GM20000 (cell line): ENCODE measurements at regions not wholly inside any gene's neighbourhood (a gene's known extent, or its start where the extent isn't known, plus 50 kb on each side); places are given as distances from the start of the nearest gene placed in this dataset.

Source experiments
- DNase-seq: peaks from one replicate; pipeline ENCODE4 v3.0.0; 2012; ENCODE audit warnings: low spot score
- TF ChIP-seq, protein P1 (sequence below): IDR thresholded peaks from 2 replicates; pipeline ENCODE4 v1.5.1; 2012; ENCODE audit warnings: mild to moderate bottlenecking, control low read depth; ENCODE audit errors: extremely low read depth, missing control alignments

- TF ChIP-seq, protein P1, sequence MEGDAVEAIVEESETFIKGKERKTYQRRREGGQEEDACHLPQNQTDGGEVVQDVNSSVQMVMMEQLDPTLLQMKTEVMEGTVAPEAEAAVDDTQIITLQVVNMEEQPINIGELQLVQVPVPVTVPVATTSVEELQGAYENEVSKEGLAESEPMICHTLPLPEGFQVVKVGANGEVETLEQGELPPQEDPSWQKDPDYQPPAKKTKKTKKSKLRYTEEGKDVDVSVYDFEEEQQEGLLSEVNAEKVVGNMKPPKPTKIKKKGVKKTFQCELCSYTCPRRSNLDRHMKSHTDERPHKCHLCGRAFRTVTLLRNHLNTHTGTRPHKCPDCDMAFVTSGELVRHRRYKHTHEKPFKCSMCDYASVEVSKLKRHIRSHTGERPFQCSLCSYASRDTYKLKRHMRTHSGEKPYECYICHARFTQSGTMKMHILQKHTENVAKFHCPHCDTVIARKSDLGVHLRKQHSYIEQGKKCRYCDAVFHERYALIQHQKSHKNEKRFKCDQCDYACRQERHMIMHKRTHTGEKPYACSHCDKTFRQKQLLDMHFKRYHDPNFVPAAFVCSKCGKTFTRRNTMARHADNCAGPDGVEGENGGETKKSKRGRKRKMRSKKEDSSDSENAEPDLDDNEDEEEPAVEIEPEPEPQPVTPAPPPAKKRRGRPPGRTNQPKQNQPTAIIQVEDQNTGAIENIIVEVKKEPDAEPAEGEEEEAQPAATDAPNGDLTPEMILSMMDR, result no peak
Measured at GRCh38 chr16:79402920-79403319, 197.6 kb downstream of the MAF start.

DNA sequence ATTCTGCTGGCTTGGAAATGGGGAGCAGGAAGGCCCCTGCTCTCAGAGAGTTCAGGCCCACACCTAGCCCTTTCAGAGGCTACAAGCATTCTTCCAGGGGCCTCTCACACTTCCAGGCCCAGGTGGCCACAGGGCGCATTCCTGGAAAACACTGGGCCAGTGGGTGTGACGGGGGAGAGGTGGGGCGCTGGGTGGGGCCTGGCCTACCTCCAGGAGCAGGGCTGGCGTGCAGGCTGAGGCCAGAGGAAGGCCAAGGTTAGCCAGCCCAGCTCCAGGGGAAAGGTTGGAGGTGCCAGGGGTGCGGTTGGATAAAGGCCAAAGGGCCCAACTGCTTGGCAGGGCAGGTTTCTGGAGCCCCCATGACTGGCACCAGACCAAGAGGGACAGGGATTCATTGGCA is 198.2 kb downstream of the MAF start:
- TF ChIP-seq, protein P1, result no peak
- DNase-seq, result no peak

More at GRCh38 chr16:79402920-79403319, 197.6 kb downstream of the MAF start:
- no peak for DNase-seq

DNA sequence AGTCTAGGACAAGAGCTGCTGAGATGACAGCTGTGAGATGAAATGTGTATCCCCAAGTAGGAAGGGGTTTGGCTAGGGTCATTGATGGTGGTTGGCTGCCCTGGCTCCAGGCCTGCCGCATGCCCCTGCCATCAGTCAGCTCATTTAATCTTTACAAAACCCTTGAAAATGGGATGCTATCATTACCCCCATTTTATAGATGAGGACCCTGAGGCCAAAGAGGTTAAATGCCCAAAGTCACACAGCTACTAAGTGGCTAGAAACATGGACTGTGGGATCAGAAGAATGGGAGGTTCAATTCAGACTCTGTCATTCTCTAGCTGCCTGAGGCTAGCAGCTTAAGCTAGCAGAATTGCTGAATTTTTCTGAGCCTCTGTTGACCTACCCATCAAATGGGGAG is 198.8 kb downstream of the MAF start:
- TF ChIP-seq, protein P1, result no peak
- no peak for DNase-seq

DNA sequence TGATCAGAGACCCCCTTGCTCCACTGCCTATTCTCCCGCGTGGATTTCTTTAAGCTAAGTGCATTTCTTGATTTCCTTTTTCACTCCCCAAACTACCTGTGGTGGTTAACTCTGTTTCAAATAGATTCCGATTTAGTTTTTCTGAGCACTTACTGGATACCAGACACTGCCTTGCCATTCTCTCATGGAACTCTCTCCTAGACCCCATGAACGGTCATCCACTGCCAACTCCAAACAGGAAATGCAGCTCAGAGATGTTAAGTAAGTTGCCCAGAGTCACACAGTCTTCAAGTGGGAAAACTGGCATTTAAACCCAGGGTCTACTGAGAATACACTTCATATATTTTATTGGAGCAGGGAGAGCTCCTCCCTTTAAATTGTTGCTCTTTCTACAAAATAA is 199.4 kb downstream of the MAF start:
- no peak for DNase-seq
- TF ChIP-seq, protein P1, result no peak

DNA sequence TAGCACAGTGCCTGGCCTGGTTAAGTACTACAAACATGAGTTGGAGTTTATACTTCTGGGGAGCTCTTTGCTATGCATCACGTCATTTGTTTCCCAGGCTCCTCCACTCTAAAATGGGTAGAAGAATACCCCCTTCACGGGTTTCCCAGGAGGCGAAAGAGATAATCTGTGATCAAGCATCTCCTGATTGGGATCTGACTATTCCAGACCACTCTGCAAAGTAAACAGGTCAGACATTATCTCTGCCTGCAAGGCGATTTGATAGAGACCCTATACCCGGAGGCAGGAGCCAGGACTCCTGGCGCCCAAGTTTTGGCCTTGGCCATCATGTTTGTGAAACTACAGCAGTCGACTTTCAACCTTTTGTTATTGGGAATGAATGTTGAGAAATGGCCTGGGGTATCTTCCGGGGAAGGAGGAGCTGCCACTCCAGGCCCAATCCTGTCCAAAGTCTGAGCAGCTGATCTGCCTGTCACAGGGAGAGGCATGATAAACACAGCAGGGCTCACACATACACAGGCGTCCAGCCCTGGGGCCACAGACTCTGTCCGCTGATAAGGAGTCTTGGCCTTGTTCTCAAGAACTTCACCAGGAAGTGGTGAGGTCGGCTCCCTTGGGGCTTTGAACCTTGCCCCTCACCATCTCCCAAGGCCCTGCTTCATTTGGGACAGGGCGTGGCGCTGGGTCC is 199.9 kb downstream of the MAF start:
- TF ChIP-seq, protein P1, result no peak

GRCh38 chr16:79395591-79395990 is 204.9 kb downstream of the MAF start:
- TF ChIP-seq, protein P1, result no peak
- DNase-seq, result no peak

More for the DNA sequence above, 199.9 kb downstream of the MAF start:
- DNase-seq, result no peak

GRCh38 chr16:79394206-79394605 is 206.3 kb downstream of the MAF start:
- no peak for DNase-seq
- TF ChIP-seq, protein P1, result no peak
